NCI-H446 treated with DMSO at 0.1 percent for 48 hours (cell line): ENCODE measurements at regions not wholly inside any gene's neighbourhood (a gene's known extent, or its start where the extent isn't known, plus 50 kb on each side); places are given as distances from the start of the nearest gene placed in this dataset.

Experiments
- DNase-seq: peaks from one replicate; lab custom pipeline; 2025; lab: John Stamatoyannopoulos, UW

DNA sequence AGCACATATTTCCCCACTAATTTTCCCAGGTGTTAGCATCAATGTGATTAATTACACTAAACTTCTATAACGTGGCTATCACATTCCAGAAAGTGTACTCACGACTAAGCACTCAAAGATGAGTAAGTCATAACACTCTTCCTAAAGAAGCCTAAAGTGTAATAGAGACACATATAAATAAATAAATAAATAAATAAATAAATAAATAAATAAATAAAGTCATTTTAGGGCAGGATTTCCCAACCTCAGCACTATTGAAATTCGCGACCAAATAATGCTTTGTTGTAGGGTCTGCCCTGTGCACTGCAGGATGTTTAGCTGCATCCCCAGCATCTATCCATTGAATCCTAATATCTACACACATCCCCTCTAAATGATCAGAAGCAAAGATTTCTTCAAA lies 390.9 kb downstream of the CDH7 start:
- no peak for DNase-seq

DNA sequence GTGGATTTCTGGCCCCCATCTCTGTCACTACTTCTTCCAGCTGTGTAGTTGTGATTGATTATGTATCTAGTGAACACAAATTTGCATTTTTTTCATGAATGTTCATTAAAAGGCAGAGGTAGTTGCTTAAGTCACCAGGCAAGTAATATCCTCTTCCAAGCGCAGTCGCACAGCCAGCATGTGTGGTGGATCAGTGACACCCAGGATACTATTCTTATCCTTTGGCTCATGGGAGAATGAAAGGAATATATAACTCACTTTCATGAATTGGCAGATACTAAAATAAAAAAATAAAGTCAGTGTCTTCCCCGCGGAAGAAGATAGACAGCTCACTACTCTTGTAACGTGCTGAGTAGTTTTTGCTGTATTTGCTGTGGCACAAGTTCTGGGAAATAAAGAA lies 387.8 kb downstream of the CDH7 start:
- no peak for DNase-seq

DNA sequence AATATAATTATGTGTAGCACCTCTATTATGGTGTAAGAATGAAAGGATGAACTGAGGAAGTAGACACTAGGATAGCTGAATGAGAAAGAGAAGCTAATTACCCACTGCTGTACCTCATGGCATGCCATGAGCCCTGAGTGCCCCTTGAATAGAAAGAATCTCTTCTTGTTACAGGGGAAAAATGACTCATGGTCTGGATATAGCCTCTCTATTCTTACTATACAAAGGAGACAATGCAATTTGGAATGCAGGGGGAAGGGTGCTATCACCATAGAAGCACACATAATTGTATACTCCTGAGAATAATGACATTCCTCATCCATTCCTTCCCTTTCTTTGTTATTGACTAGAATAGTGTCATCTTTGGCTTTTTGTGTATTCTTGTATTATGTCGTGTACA lies 385.2 kb downstream of the CDH7 start:
- no peak for DNase-seq

DNA sequence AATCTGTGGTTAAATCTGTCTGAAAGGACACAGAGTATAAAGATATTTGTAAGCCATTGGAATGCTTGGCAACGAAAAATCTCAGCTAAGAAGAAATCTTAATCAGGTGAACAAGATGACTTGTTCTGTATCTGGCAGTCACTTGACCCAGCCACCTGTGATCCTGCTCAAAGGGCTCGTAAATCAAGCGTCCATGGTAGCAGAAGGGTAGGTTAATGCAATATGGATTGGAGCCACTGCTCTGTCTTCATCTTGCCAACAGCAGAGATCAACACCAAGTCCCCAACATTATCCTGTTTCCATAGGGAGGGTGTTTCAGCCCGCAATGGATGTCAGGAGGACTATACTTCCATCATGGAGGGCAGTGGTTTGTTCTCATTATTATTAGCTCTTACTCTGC lies 378.4 kb downstream of the CDH7 start:
- no peak for DNase-seq

DNA sequence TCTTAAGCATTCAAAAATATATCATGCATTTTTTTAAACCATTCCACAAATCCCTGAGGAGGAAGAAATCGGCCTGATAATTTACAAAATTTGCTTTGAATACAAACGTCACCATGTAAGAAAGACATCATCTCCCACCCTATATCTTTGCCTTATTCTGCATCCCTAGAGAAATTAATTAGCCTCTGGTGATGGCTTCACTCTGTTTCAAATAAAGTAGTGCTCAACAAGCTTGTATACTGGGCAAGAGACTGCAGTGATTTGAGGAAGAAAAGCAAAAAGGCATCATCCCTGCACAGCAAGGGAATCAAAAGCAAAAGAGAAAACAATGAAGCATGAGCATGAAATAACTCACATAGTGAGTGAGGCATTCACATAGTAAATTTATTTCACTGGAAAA lies 375.5 kb downstream of the CDH7 start:
- no peak for DNase-seq

DNA sequence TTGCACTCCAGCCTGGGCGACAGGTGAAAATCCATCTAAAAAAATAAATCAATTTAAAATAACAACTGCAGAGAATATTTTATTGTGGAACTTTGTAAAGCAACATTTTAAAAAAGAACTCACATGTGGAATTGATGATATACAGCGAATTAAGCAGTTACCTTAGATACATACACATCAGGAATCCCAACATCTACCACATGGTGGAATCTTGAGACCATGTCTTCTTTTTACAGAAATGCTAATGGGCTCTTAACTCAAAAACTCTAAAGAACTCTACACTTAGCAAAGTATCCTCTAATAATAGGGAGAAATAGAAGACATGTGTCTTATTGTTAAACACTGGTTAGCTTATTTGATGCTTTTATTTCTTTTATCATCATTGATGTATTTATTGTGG lies 373.6 kb downstream of the CDH7 start:
- DNase-seq = no peak

DNA sequence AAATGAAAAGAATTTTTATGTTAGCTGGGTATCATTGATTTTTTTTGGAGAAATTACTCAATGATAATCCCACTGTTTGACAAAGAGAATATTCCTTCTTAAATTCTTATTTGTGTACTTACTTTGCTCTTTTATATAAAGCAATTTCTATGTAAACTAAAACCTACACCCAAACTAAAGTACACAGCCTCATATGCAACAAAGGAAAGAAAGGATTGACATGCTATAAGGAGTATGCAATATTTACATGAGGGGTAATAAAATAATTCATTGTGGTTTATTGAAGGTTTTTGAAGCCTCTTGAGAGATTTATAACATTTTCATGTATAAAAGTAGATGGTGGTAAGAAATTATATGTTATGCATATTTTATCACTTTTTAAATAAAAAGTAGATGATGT lies 368.5 kb downstream of the CDH7 start:
- DNase-seq = no peak

DNA sequence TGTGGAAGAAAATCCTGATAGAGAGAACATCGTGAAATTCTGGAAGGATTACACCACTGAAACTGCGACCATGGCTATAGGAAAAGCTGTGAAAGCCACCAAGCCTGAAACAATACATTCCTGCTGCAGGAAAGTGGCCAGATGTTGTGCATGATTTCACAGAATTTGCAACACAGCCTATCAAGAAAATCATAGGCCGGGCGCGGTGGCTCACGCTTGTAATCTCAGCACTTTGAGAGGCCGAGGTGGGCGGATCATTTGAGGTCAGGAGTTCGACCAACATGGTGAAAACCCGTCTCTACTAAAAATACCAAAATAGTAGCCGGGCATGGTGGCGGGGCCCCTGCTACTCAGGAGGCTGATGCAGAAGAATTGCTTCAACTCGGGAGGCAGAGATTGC lies 360.2 kb downstream of the CDH7 start:
- DNase-seq = no peak

DNA sequence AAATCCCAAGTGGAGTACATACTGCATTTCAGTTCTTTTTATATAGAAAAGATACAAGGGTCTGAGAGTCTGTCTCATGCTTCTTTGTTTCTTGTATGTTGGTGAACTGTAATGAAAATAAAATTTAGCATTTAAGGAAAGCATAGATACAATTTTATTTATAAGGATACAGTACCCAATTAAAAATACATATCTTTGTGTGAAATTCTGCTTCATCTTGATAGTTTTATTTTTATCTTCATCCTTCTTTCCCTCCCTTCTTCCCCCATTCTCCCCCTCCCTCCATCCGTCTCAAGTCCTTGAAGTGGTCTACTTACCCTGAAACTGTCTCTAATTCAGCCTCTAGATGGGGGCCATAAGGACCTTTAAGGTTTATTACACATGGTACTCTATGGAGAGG lies 359.8 kb downstream of the CDH7 start:
- no peak for DNase-seq

DNA sequence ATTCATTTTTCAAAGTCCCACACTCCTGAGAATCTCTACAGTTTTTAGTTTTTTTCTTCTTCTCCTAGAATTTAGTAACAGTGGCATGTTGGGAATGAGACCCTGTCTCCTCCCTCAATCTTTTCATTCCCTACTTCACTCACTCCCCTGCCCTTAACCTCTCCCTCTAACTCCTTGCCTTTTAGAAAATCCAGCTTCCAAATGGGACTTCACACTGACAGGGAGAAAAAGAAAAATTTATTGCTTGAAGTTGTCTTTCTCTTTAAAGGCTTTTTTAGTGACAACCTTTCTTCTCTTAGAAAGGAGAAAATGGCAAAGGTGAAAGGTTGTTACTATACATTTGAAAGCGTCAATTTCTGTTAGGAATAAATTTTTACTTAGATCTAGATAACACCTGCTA lies 359.2 kb downstream of the CDH7 start:
- no peak for DNase-seq

DNA sequence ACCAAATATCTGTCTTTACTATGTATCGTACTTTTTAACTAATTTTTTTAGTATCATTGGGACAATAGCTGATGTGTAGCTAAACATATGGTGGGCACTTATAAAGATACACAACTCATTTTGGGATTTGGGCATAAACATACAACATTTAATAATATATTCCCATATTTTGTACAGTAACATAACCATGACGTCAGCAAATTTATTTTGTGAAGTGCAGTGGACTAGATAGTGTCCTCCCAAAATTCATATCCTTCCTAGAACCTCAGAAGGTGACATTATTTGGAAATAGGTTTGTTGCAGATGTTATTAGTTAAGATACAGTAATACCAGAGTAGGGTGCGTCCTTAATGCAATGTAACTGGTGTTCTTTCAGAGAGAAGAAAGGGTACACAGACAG lies 356.7 kb downstream of the CDH7 start:
- DNase-seq = no peak

DNA sequence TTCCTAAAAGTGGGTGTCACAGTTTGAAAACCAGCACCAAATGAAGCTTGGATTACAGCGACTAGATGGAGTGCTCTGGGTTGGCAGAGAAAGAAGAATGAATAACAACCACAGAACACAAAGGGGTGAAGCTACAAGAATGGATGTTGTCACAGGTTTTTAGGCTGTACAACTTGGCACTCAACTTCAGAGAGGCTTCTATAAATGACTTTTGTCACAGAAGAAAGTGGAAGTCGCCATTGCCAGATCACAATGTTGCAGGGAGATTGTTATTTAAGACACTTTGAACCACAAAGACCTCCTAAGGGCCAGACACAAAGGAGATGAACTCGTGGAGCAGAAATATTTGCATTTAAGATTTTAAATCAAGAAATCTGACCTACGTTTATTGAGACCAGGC lies 354.2 kb downstream of the CDH7 start:
- no peak for DNase-seq

DNA sequence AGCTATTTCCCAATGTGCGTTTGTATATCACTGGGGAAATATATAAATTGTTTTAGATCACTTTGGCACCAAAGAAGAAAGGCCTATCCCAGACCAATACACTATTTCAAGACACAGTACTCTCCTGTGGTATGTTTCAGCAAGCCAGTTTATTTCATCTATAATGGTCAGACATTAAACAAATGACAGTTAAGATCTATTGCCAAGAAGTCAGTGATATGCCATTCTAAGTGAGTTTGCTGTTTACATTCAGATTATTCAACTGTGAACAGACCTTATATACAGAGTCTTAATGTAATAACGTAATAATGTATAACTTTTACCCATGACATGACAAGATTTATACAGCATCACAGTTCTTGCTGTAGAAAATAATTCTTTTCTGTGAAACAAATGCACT lies 352.7 kb downstream of the CDH7 start:
- DNase-seq = no peak

DNA sequence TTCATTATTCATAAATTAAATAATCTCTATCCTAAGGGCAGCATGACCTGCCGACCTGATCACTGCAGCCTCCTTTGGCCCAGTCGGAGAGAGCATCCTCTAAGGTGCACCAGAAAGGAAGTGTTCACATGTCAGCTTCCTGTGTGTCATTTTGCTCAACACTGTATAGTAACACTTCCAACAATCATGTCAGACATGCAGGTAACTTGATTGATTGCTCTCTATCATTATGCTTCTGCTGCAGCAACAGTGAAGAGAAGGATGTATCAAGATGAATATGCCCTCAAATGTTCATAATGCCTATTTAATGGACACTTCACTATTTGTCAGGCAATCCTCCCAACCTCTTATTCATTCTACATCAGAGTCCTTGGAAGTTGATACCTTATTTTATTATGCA lies 332.3 kb downstream of the CDH7 start:
- DNase-seq = no peak

DNA sequence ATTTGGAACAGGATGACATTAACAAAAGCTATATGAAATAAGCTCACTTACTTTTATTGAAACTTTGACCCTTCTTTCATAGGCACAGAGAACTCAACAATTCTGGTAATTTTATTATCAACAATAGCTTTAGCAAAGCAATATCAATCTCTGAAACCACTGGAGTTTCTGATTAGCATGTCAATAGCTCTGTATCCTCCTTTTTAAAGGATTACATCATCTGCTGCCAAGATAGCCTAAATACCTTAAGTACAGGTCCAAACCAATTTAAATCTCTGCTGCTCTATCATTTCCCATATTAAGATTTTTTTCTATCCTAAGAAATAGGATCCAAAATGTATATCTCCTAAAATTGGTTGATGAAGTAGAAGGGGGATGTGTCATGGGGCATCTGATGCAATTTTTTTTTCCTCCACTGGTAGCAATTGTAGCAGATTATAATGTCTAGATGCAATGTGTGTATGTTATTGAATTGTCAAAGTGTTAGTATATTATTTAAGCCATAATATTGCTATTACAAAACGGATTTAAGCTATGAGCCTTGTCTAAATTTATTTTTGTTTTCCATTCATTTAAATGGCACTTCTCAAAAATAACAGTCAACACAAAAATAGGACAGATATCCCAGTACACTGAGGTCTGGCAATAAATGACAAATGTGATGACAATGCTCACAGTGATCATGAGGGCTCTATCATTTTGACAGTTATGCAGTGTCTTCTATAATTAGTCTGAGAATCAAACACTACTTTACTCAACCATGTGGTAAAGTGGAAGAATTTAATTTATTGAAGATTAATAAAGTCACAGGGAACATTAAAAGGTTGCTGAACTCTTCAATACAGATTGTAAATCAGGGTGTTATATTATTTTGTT lies 328.4 kb downstream of the CDH7 start:
- no peak for DNase-seq

DNA sequence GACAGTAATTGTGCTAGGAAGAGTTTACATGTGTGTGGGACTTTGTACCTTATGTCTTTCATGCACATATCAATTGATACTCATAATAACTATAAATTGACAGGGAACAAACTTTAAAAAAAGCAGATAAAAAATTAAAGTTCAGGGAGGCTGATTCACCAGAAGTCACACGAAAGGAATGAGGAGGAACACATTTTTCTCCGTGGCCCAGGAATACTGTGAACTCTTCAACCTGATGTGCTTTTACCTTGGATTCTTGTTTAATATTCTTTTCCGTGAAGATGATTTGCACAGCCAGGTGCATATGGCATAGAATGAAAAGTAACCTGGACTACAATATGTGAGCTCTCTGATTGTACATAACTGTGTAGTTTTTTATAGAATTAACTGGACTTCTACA lies 326.3 kb downstream of the CDH7 start:
- DNase-seq = no peak

DNA sequence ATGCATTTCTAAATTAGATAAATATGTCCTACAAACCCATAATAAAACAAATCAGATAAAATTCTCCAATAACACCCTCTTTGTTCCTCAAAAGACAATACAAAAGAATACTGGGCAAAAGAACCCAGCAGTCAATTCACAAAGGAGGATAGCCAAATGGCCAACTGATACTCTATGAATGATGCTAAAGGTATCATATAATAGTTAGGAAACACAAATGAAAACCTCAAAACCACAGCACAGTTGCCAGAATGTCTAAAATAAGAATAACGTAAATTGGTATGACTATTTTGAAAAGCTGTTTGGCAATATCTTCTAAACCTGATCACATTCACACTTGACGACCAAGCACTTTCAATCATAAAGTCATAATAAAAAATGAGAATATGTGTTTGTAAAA lies 315.4 kb downstream of the CDH7 start:
- no peak for DNase-seq

DNA sequence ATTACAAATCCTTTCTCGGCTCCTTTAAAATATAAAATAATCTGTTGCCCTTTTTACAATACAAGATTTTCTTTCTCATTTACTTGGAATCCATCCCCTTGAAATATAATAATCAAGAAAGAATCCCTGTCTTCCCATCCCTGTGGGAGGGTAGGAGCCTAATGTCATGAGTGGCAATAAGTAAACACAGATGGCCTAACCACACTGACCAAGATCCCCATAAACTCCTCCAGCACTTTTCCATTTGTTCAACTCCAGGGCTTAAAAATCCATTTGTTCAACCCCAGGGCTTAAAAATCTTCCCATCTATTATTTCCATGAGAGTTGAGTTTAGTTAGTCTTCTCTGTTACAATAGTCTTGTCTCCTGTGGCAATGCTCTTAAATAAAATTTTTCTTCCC lies 297.6 kb downstream of the CDH7 start:
- DNase-seq = no peak

DNA sequence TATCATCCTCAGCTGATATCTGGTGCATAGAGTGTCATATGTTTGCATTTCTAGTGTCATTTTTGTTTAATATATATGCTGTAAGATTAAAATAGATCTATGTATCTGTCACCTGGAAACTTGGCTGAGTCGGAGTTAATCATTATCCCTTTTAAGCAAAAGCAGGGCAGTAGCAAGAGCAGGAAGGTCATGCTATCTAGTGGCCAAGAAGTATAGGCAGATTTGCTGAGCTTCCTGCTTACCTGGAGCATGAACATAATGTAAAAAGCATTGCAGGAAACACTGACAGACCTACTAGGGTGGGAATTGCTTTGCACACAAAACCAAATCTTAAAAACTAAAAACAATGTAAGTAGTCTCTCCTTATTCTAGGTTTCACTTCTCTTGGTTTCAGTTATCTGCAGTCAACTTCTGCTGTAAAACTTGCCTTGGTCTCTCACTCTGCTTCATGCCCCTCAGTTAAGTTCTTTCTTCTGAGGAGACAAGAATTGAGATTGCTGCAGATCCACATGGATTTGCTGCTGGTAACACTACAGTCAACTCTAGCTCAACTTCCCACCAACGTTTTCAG lies 295.3 kb downstream of the CDH7 start:
- no peak for DNase-seq

DNA sequence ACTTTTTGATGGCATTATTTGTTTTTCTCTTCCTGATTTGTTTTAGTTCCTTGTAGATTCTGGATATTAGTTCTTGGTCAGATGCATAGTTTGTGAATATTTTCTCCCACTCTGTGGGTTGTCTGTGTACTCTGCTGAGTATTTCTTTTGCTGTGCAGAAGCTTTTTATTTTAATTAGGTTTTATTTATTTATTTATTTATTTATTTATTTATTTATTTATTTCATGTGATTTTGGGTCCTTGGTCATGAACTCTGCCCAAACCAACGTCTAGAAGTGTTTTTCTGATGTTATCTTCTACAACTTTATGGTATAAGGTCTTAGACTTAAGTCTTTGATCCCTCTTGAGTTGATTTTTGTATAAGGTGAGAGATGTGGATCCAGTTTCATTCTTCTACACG lies 292.2 kb downstream of the CDH7 start:
- no peak for DNase-seq

DNA sequence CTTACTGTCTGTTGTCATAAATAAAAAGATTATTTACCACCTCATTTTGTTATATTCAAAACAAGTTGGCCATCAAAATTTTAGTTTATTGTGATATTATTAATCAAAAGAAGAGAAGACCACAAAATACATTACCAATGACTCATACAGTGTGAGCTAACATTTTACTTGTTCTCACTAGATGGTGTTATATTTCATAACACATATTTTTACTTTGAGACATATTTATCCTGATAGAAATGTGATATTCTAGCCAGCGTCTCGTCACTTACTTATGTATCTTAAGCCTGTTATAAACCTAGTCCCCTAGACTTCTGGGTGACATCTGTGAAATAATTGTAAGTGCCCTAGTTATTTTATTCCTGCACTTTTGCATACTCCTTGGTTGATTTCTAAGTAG lies 263.2 kb downstream of the CDH7 start:
- no peak for DNase-seq

DNA sequence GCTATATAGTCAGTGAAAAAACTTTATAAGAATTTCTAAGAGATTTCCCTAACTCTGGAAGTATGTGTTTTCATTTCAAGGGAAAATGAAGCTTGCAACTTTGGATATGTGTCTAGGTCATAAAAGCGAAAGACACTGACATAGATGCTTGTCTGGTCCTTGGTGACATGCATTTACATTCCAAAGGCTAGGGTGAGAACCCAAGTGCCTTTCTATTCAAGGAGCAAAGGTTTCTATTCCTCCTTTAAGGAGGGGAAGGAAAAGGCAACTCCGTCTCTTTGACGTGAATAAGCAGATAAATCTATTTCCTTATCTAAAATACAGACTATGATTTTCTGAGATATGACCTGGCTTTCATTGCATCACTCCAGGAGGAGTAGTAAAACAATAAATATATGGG lies 261.1 kb downstream of the CDH7 start:
- no peak for DNase-seq

DNA sequence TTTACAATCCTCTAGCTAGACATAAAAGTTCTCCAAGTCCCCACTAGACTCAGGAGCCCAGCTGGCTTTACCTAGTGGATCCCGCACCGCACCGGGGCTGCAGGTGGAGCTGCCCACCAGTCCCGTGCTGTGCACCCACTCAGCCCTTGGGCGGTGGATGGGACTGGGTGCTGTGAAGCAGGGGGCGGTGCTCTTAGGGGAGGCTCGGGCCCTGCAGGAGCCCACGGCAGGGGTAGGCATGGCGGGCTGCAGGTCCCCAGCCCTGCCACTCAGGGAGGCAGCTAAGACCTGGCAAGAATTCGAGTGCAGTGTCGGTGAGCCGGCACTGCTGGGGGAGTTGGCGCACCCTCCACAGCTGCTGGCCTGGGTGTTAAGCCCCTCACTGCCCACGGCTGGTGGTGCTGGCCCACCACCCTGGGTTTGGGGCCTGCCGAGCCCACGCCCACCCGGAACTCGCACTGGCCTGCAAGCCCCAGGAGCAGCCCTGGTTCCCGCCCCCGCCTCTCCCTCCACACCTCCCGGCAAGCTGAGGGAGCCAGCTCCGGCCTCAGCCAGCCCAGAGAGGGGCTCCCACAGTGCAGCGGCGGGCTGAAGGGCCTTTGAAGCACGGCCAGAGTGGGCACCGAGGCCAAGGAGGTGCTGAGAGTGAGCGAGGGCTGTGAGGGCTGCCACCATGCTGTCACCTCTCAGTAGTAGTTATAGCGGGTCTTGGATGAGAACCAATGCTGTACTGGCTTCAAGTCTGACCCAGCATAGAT lies 255.2 kb downstream of the CDH7 start:
- DNase-seq = no peak
